GM23338 (cell line): ENCODE measurements at regions not wholly inside any gene's neighbourhood (a gene's known extent, or its start where the extent isn't known, plus 50 kb on each side); places are given as distances from the start of the nearest gene placed in this dataset.

Experiments used
- ATAC-seq: fragments of 200-7000 bp; cut with Tn5 transposase; 3 replicates; pipeline ENCODE4 v1.9.1; 2020
- DNase-seq: peaks from one replicate; pipeline ENCODE4 v3.0.0-alpha.2; 2015; ENCODE audit warnings: low spot score
- H2AFZ ChIP-seq: fragments of 200-600 bp; sonication (generic); 2 replicates; pipeline ENCODE4 v1.8.0; 2016; ENCODE audit warnings: antibody characterized with exemption, mild to moderate bottlenecking, moderate library complexity
- H3F3A ChIP-seq: fragments of 200-600 bp; sonication (generic); replicated peaks from 2 replicates; pipeline ENCODE4 v1.8.0; 2017; ENCODE audit warnings: antibody characterized with exemption, mixed run types, low read depth
- H3K27ac ChIP-seq: fragments of 200-600 bp; sonication (generic); 2 replicates; pipeline ENCODE4 v1.6.1; 2016; ENCODE audit warnings: low read depth
- H3K27me3 ChIP-seq: fragments of 200-600 bp; sonication (generic); 2 replicates; pipeline ENCODE4 v1.8.0; 2016; ENCODE audit warnings: mild to moderate bottlenecking, mixed run types, moderate library complexity; ENCODE audit not compliant: insufficient read depth
- H3K36me3 ChIP-seq: fragments of 200-600 bp; sonication (generic); 2 replicates; pipeline ENCODE4 v1.8.0; 2016; ENCODE audit warnings: mild to moderate bottlenecking; ENCODE audit not compliant: insufficient read depth
- H3K4me1 ChIP-seq: fragments of 200-600 bp; sonication (generic); 2 replicates; pipeline ENCODE4 v1.8.0; 2016; ENCODE audit warnings: mild to moderate bottlenecking, moderate library complexity; ENCODE audit not compliant: insufficient read depth
- H3K4me2 ChIP-seq: fragments of 200-600 bp; sonication (generic); 2 replicates; pipeline ENCODE4 v1.7.1; 2017; ENCODE audit warnings: mixed run types
- H3K4me3 ChIP-seq: fragments of 200-600 bp; sonication (generic); 2 replicates; pipeline ENCODE4 v1.6.1; 2016; ENCODE audit warnings: mixed run types
- H3K79me2 ChIP-seq: fragments of 200-600 bp; sonication (generic); replicated peaks from 2 replicates; pipeline ENCODE4 v1.8.0; 2017; ENCODE audit warnings: mild to moderate bottlenecking; ENCODE audit not compliant: insufficient read depth
- H3K9me2 ChIP-seq: fragments of 200-600 bp; sonication (generic); 2 replicates; pipeline ENCODE4 v1.8.0; 2017; ENCODE audit not compliant: insufficient read depth
- H4K20me1 ChIP-seq: fragments of 200-600 bp; sonication (generic); replicated peaks from 2 replicates; pipeline ENCODE4 v1.8.0; 2017; ENCODE audit warnings: mild to moderate bottlenecking; ENCODE audit not compliant: insufficient read depth
- H3K27ac Mint-ChIP-seq: 2 replicates; pipeline ENCODE4 v1.8.0; 2020; ENCODE audit warnings: inconsistent platforms, mild to moderate bottlenecking, moderate library complexity, mixed read lengths
- H3K27me3 Mint-ChIP-seq: 3 replicates; pipeline ENCODE4 v1.8.0; 2022; ENCODE audit warnings: low read depth, mild to moderate bottlenecking, moderate library complexity, mixed read lengths, inconsistent platforms; ENCODE audit not compliant: insufficient read depth, poor library complexity
- H3K36me3 Mint-ChIP-seq: 3 replicates; pipeline ENCODE4 v1.8.0; 2021; ENCODE audit warnings: low read depth, mild to moderate bottlenecking, inconsistent platforms, moderate library complexity, mixed read lengths
- H3K4me1 Mint-ChIP-seq: 3 replicates; pipeline ENCODE4 v1.8.0; 2020; ENCODE audit warnings: mild to moderate bottlenecking, inconsistent platforms, mixed read lengths
- H3K4me3 Mint-ChIP-seq: 3 replicates; pipeline ENCODE4 v1.8.0; 2021; ENCODE audit warnings: moderate library complexity, mild to moderate bottlenecking, inconsistent platforms, mixed read lengths
- H3K9me3 Mint-ChIP-seq: 3 replicates; pipeline ENCODE4 v1.8.0; 2020; ENCODE audit warnings: moderate library complexity, mild to moderate bottlenecking, inconsistent platforms, mixed read lengths
- CREB1 ChIP-seq: fragments of 250-450 bp; sonication (Bioruptor Pico); IDR thresholded peaks from 2 replicates; pipeline ENCODE4 v1.5.0; 2020; ENCODE audit warnings: low read depth, mild to moderate bottlenecking, moderate library complexity
- EZH2 ChIP-seq: fragments of 200-600 bp; sonication (generic); IDR thresholded peaks from one replicate; pipeline ENCODE4 v1.8.0; 2017; ENCODE audit warnings: antibody characterized with exemption, mild to moderate bottlenecking, low read depth; ENCODE audit not compliant: unreplicated experiment
- EZH2phosphoT487 ChIP-seq: fragments of 200-600 bp; sonication (generic); IDR thresholded peaks from one replicate; pipeline ENCODE4 v1.8.1; 2018; ENCODE audit warnings: antibody characterized with exemption; ENCODE audit not compliant: unreplicated experiment
- JUNB ChIP-seq: IDR thresholded peaks from one replicate; pipeline ENCODE4 v1.6.1; 2016; ENCODE audit warnings: antibody characterized with exemption; ENCODE audit not compliant: unreplicated experiment
- NANOG ChIP-seq: IDR thresholded peaks from 2 replicates; pipeline ENCODE4 v1.6.1; 2016; ENCODE audit warnings: antibody characterized with exemption, borderline replicate concordance
- POLR2AphosphoS5 ChIP-seq: IDR thresholded peaks from 2 replicates; pipeline ENCODE4 v1.6.1; 2016; ENCODE audit warnings: antibody characterized with exemption, low read depth
- ZNF114 ChIP-seq: fragments of 250-450 bp; sonication (Bioruptor Pico); IDR thresholded peaks from 2 replicates; pipeline ENCODE4 v1.5.0; 2020; ENCODE audit warnings: mild to moderate bottlenecking, moderate library complexity
- TF ChIP-seq, protein P1 (sequence below): IDR thresholded peaks from one replicate; pipeline ENCODE4 v1.6.1; 2018; ENCODE audit warnings: antibody characterized with exemption; ENCODE audit not compliant: unreplicated experiment
- TF ChIP-seq, protein P2 (sequence below), 2 experiments: fragments of 200-600 bp in 1 of 2; sonication (generic) in 1 of 2; conservative IDR thresholded peaks; 2 replicates each; pipeline versions ENCODE4 v1.5.1 to v1.6.1; 2016 to 2017; ENCODE audit warnings: antibody characterized with exemption in 2 of 2, low read depth in 2 of 2, mild to moderate bottlenecking in 2 of 2, moderate library complexity in 1 of 2
- TF ChIP-seq, protein P3 (sequence below): IDR thresholded peaks from 2 replicates; pipeline ENCODE4 v1.6.1; 2016; ENCODE audit warnings: antibody characterized with exemption

DNA sequence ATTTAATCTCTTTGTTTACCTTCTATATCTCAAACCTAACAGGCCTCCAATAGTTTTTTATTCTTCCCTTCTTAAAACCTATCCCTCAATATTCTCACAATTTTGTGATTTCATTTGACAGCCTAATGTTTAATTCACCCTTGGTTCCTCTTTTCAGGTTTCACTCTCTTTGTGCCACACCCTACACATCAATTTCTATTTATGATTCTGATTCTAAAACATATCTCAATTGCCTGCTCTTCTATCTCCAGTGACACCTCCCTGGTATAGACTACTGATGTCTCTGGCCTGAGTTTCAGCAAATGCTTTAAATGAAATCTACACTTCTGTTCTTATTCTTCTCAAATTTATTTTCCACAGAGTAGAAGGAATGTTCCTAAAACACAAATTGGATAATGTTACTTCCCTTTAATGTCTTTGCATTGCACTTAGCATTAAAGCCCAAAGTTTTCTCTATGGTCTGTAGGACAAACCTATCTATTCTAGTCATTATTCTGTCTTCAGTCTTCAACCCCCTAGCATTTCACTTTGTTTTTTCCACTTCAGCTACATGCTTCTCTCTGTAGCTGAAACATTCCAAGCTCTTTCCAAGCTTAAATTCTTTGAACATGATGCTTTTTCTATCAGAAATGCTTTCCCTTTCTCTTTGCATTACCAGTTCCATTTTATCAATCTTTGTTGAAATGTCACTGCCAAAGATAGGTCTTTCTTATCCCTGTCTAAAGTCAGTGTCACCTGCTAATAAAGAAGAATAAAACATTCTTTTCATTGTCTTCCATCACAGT lies 622.0 kb downstream of the CENPC start:
- TF ChIP-seq, protein P1, sequence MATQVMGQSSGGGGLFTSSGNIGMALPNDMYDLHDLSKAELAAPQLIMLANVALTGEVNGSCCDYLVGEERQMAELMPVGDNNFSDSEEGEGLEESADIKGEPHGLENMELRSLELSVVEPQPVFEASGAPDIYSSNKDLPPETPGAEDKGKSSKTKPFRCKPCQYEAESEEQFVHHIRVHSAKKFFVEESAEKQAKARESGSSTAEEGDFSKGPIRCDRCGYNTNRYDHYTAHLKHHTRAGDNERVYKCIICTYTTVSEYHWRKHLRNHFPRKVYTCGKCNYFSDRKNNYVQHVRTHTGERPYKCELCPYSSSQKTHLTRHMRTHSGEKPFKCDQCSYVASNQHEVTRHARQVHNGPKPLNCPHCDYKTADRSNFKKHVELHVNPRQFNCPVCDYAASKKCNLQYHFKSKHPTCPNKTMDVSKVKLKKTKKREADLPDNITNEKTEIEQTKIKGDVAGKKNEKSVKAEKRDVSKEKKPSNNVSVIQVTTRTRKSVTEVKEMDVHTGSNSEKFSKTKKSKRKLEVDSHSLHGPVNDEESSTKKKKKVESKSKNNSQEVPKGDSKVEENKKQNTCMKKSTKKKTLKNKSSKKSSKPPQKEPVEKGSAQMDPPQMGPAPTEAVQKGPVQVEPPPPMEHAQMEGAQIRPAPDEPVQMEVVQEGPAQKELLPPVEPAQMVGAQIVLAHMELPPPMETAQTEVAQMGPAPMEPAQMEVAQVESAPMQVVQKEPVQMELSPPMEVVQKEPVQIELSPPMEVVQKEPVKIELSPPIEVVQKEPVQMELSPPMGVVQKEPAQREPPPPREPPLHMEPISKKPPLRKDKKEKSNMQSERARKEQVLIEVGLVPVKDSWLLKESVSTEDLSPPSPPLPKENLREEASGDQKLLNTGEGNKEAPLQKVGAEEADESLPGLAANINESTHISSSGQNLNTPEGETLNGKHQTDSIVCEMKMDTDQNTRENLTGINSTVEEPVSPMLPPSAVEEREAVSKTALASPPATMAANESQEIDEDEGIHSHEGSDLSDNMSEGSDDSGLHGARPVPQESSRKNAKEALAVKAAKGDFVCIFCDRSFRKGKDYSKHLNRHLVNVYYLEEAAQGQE = no peak
- TF ChIP-seq POLR2AphosphoS5 (no peak), NANOG (no peak), ZNF114 (no peak), EZH2 (no peak), CREB1 (CRISPR knock-in tag) (no peak)
- TF ChIP-seq, protein P2, sequence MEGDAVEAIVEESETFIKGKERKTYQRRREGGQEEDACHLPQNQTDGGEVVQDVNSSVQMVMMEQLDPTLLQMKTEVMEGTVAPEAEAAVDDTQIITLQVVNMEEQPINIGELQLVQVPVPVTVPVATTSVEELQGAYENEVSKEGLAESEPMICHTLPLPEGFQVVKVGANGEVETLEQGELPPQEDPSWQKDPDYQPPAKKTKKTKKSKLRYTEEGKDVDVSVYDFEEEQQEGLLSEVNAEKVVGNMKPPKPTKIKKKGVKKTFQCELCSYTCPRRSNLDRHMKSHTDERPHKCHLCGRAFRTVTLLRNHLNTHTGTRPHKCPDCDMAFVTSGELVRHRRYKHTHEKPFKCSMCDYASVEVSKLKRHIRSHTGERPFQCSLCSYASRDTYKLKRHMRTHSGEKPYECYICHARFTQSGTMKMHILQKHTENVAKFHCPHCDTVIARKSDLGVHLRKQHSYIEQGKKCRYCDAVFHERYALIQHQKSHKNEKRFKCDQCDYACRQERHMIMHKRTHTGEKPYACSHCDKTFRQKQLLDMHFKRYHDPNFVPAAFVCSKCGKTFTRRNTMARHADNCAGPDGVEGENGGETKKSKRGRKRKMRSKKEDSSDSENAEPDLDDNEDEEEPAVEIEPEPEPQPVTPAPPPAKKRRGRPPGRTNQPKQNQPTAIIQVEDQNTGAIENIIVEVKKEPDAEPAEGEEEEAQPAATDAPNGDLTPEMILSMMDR (conservative IDR thresholded peaks at IDR 0.05; ENCODE audit: low read depth in 2 of 2) = no peak
- TF ChIP-seq, protein P3, sequence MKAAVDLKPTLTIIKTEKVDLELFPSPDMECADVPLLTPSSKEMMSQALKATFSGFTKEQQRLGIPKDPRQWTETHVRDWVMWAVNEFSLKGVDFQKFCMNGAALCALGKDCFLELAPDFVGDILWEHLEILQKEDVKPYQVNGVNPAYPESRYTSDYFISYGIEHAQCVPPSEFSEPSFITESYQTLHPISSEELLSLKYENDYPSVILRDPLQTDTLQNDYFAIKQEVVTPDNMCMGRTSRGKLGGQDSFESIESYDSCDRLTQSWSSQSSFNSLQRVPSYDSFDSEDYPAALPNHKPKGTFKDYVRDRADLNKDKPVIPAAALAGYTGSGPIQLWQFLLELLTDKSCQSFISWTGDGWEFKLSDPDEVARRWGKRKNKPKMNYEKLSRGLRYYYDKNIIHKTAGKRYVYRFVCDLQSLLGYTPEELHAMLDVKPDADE = no peak
- no peaks in the 10 kb centered on the region for H3K36me3 ChIP-seq
- no peaks in the 10 kb centered on the region for H3K9me2 ChIP-seq
- Mint-ChIP-seq H3K9me3 (no peaks in the 10 kb centered on the region), H3K27ac (no peak overlapping the region), H3K36me3 (no peaks in the 10 kb centered on the region), H3K4me3 (no peak overlapping the region), H3K27me3 (no peaks in the 10 kb centered on the region), H3K4me1 (no peaks in the 10 kb centered on the region)
- H3F3A ChIP-seq = no peaks in the 10 kb centered on the region
- DNase-seq (no peak), ATAC-seq (no peak)
- H3K27ac ChIP-seq = no peak overlapping the region
- no peaks in the 10 kb centered on the region for H3K27me3 ChIP-seq
- no peaks in the 10 kb centered on the region for H4K20me1 ChIP-seq
- no peak overlapping the region for H3K4me2 ChIP-seq
- no peak overlapping the region for H3K4me3 ChIP-seq
- H2AFZ ChIP-seq = no peak overlapping the region
- no peaks in the 10 kb centered on the region for H3K79me2 ChIP-seq
- H3K4me1 ChIP-seq = no peaks in the 10 kb centered on the region

DNA sequence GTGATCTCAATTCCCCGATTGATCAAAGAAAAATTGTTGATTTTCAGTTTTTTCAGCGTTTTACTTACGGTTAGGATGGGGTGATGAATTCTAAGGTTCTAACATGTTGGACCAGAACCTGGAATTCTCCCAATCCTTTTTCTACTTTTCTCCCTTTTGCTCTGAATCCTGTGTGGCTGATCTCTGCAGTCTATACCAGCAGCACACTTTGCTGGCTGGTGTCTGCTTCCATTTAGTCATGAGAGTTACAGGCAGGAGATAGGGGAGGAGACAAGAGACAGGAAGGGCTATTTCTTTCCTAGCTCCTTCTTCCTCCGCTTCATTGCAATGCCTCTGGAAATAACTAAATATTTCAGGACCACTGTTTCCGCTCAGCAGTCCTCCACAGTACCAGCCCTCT lies 623.9 kb downstream of the CENPC start:
- DNase-seq (no peak), ATAC-seq (no peak)
- H3F3A ChIP-seq = no peaks in the 10 kb centered on the region
- H4K20me1 ChIP-seq = no peaks in the 10 kb centered on the region
- no peaks in the 10 kb centered on the region for H3K27me3 Mint-ChIP-seq
- no peaks in the 10 kb centered on the region for H3K9me2 ChIP-seq
- no peak overlapping the region for H3K4me3 Mint-ChIP-seq
- peak overlapping the region; percentile 79; the same call in 1 of the 2 replicates for H2AFZ ChIP-seq
- H3K27ac Mint-ChIP-seq = peak overlapping the region; percentile 31; the same call in 1 of the 2 replicates
- no peaks in the 10 kb centered on the region for H3K27me3 ChIP-seq
- H3K4me1 Mint-ChIP-seq = no peaks in the 10 kb centered on the region
- no peaks in the 10 kb centered on the region for H3K4me1 ChIP-seq
- H3K79me2 ChIP-seq = no peaks in the 10 kb centered on the region
- H3K27ac ChIP-seq = no peak overlapping the region
- H3K9me3 Mint-ChIP-seq = no peaks in the 10 kb centered on the region
- H3K36me3 Mint-ChIP-seq = no peaks in the 10 kb centered on the region
- no peak overlapping the region for H3K4me3 ChIP-seq
- no peaks in the 10 kb centered on the region for H3K36me3 ChIP-seq
- no peak overlapping the region for H3K4me2 ChIP-seq
- TF ChIP-seq JUNB (no peak), EZH2phosphoT487 (no peak), POLR2AphosphoS5 (no peak), NANOG (no peak), EZH2 (no peak)
- TF ChIP-seq, protein P1 = no peak
- TF ChIP-seq, protein P2 (conservative IDR thresholded peaks at IDR 0.05; ENCODE audit: low read depth in 2 of 2) = no peak
